PFSK-1 (cell line): ENCODE measurements at regions not wholly inside any gene's neighbourhood (a gene's known extent, or its start where the extent isn't known, plus 50 kb on each side); places are given as distances from the start of the nearest gene placed in this dataset.

ENCODE experiments used
- POLR2AphosphoS5 ChIP-seq: IDR thresholded peaks from 2 replicates; pipeline ENCODE4 v1.6.1; 2012; ENCODE audit warnings: low read depth, mild to moderate bottlenecking, control low read depth, low read length, moderate library complexity
- TAF1 ChIP-seq: IDR thresholded peaks from 2 replicates; pipeline ENCODE4 v1.6.1; 2012; ENCODE audit warnings: low read length, control low read depth, borderline replicate concordance; ENCODE audit not compliant: insufficient read depth
- TF ChIP-seq, protein P1 (sequence below), 2 experiments: IDR thresholded peaks; 2 replicates each; pipeline versions ENCODE4 v1.6.1 to v1.8.0; 2011 to 2012; ENCODE audit warnings: low read depth in 2 of 2, low read length in 2 of 2, control low read depth in 1 of 2, inconsistent platforms in 1 of 2, mild to moderate bottlenecking in 1 of 2, moderate library complexity in 1 of 2; ENCODE audit not compliant: insufficient read depth in 1 of 2

DNA sequence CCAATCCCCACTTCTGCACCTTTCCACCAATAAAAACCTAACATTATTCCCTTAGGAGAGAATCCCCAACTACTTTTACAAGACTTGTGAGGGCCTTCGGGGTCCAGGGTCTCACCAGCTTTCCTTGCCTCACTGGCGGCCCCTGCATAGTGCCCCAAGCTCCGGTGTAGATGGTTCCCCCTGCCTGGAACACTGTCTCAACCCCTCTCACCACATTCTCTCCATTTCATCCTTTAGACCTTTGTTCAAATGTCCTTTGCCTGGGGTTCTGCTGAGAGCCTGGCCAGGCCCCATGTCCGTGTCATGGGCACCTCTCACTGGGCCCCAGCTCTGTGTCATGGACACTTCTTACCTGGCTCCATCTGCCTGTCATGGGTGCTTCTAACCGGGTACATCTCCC is 64.5 kb upstream of the SORCS3 start:
- TF ChIP-seq TAF1 = no peak
- TF ChIP-seq, protein P1, sequence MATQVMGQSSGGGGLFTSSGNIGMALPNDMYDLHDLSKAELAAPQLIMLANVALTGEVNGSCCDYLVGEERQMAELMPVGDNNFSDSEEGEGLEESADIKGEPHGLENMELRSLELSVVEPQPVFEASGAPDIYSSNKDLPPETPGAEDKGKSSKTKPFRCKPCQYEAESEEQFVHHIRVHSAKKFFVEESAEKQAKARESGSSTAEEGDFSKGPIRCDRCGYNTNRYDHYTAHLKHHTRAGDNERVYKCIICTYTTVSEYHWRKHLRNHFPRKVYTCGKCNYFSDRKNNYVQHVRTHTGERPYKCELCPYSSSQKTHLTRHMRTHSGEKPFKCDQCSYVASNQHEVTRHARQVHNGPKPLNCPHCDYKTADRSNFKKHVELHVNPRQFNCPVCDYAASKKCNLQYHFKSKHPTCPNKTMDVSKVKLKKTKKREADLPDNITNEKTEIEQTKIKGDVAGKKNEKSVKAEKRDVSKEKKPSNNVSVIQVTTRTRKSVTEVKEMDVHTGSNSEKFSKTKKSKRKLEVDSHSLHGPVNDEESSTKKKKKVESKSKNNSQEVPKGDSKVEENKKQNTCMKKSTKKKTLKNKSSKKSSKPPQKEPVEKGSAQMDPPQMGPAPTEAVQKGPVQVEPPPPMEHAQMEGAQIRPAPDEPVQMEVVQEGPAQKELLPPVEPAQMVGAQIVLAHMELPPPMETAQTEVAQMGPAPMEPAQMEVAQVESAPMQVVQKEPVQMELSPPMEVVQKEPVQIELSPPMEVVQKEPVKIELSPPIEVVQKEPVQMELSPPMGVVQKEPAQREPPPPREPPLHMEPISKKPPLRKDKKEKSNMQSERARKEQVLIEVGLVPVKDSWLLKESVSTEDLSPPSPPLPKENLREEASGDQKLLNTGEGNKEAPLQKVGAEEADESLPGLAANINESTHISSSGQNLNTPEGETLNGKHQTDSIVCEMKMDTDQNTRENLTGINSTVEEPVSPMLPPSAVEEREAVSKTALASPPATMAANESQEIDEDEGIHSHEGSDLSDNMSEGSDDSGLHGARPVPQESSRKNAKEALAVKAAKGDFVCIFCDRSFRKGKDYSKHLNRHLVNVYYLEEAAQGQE (IDR thresholded peaks at IDR 0.05; ENCODE audit: insufficient read depth in 1 of 2, low read depth in 2 of 2, low read length in 2 of 2) = no peak
- TF ChIP-seq POLR2AphosphoS5 = no peak
